Stimulated activated CD4-positive, alpha-beta T cell treated with anti-CD3 and anti-CD28 coated beads, TNF-alpha, amount 100 ng/mL, for 48 hours (primary cell): ENCODE measurements at regions not wholly inside any gene's neighbourhood (a gene's known extent, or its start where the extent isn't known, plus 50 kb on each side); places are given as distances from the start of the nearest gene placed in this dataset.
"Not testable (repeated sequence)": the region's sequence is repeated elsewhere in the genome, so short reads cannot be mapped to it uniquely, and the experiment has no call there.

Experiments used
- DNase-seq, 3 donors: peaks; one replicate each; pipeline ENCODE4 v3.0.0-alpha.2; 2020; ENCODE audit warnings: low read depth in 3 of 3

DNA sequence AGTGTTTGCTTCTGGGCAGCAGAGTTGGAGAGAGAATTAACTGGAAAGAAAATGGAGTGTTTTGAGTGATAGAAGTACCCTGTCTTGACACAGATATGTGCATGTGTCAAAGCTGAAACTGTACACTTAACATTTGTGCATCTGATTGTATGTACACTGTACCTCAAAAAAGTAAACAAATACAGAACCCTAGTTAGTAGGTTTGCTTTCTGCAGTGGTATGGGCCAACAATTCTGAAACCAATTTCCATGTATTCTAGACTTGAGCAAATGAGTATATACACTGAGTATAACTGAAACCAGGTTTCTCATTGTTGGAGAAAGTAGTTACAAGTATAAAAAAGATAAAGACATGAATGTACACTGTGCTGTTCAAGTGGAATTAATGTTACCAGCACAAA is 52.4 kb downstream of the ELAPOR2 start:
- no peak for DNase-seq

DNA sequence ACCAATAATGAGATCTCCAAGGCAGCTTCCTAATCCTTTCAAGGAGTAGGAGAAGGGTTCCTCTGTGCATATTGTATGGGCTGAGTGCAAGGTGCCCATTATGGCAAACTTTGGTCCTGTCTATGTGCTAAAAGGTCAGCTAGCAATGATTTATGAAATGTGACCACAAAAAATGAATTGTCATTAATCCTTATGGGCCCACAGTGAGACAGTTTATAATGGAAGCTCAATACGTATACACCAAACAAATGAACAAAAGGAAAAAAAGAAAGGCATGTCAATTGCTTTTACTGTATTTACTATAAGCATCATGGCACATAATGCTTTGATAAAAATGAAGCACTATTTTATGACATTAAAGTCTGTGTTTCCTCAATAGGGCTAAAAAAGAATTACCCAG is 54.5 kb downstream of the ELAPOR2 start:
- no peak for DNase-seq

GRCh38 chr7:87003872-87004798 is 55.3 kb downstream of the ELAPOR2 start:
- DNase-seq: no peak

GRCh38 chr7:87001214-87001613 is 58.2 kb downstream of the ELAPOR2 start:
- no peak for DNase-seq

DNA sequence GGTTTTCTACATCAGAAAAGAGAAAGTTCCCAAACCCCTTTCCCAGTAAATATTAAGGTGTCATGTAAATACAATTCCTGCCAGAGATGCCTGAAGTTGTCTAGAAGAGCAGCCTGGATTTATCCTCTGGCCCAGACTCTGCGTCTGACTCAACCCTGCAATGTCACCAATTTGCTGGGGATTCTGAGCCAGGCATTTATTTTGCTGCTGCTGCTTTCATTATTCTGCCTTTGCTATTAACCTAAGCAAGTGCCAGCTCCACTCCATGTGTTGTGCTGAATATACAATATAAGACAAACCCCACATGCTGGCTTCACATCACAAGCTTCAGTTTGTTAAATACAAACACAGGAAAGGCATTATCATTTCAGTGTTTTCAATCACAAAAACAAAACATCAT is 59.1 kb downstream of the ELAPOR2 start:
- DNase-seq: no peak

DNA sequence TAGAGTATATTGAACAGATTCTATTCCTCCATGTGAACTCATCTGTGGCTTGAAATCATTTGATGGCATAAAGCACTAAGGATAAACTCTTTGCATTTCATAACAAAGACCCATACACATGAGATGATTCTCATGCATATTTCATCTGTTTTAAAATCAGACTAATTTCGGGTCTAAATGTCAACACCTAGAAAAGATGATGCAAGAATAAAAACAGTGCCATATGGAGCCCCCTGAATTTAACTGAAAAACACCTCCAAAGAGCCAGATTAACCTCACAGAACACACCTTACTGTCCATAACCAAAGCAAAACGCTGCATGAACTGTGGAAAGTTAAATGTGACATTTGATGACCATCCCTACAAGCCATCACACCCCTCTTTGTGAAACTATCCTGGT is 59.7 kb downstream of the ELAPOR2 start:
- DNase-seq: no peak

GRCh38 chr7:86995814-86996213 is 63.6 kb downstream of the ELAPOR2 start:
- DNase-seq: no peak

GRCh38 chr7:86995052-86995725 is 64.3 kb downstream of the ELAPOR2 start:
- DNase-seq: no peak

- no peak for DNase-seq
These were observed 67.7 kb downstream of the ELAPOR2 start for GRCh38 chr7:86991771-86992191.

GRCh38 chr7:86991093-86991769 is 68.2 kb downstream of the ELAPOR2 start:
- DNase-seq: no peak

GRCh38 chr7:86989407-86989806 is 70.0 kb downstream of the ELAPOR2 start:
- DNase-seq: no peak

DNA sequence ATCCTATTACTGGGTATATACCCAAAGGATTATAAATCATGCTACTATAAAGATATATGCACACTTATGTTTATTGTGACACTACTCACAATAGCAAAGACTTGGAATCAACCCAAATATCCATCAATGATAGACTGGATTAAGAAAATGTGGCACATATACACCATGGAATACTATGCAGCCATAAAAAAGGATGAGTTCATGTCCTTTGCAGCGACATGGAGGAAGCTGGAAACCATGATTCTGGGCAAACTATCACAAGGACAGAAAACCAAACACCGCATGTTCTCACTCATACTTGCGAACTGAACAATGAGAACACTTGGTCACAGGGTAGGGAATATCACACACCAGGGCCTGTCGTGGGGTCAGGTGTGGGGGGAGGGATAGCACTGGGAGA is 71.6 kb downstream of the ELAPOR2 start:
- not testable (repeated sequence) for DNase-seq

DNA sequence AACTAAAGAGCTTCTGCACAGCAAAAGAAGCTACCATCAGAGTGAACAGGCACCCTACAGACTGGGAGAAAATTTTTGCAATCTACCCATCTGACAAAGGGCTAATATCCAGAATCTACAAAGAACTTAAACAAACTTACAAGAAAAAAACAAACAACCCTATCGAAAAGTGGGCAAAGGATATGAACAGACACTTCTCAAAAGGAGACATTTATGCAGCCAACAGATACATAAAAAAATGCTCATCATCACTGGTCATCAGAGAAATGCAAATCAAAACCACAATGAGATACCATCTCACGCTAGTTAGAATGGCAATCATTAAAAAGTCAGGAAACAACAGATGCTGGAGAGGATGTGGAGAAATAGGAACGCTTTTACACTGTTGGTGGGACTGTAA is 72.1 kb downstream of the ELAPOR2 start:
- not testable (repeated sequence) for DNase-seq

DNA sequence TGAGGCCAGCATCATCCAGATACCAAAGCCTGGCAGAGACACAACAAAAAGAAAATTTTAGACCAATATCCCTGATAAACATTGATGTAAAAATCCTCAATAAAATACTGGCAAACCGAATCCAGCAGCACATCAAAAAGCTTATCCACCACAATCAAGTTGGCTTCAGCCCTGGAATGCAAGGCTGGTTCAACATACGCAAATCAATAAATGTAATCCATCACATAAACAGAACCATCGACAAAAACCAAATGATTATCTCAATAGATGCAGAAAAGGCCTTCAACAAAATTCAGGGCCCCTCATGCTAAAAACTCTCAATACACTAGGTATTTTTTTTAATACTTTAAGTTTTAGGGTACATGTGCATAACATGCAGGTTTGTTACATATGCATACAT is 74.1 kb downstream of the ELAPOR2 start:
- not testable (repeated sequence) for DNase-seq

DNA sequence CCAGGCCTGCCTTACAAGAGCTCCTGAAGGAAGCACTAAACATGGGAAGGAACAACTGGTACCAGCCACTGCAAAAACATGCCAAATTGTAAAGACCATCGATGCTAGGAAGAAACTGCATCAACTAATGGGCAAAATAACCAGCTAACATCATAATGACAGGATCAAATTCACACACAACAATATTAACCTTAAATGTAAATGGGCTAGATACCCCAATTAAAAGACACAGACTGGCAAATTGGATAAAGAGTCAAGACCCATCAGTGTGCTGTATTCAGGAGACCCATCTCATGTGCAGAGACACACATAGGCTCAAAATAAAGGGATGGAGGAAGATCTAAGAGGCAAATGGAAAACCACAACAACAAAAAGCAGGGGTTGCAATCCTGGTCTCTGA is 75.8 kb downstream of the ELAPOR2 start:
- DNase-seq: not testable (repeated sequence)

- DNase-seq: not testable (repeated sequence)
These were observed 77.5 kb downstream of the ELAPOR2 start for GRCh38 chr7:86981937-86982336.

GRCh38 chr7:86981127-86981526 is 78.3 kb downstream of the ELAPOR2 start:
- no peak for DNase-seq

- DNase-seq: no peak
These were observed 79.2 kb downstream of the ELAPOR2 start for GRCh38 chr7:86980223-86980622.

GRCh38 chr7:86978808-86979506 is 80.5 kb downstream of the ELAPOR2 start:
- DNase-seq: no peak

DNA sequence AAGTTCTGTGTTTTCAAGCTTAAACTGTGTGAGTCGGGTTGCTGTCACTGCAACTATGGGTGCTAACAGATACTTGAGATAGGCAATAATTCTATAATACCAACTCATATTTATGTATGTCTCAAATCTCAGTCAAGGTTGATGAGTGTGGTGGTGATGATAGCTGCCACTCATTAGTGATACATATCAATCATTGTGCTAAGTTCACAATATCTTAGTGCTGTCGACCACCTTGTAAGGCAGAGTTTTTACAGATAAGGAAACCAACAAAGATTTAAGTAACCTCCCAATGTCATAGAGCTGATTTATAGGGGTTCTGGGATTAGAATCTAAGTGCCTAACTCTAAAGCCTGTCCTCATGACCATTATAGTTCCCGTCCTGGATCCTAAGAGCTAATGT is 82.5 kb downstream of the ELAPOR2 start:
- DNase-seq: no peak

GRCh38 chr7:86975914-86976313 is 83.5 kb downstream of the ELAPOR2 start:
- no peak for DNase-seq

GRCh38 chr7:86975449-86975848 is 84.0 kb downstream of the ELAPOR2 start:
- DNase-seq: no peak
